ENCODE measurements at regions not wholly inside any gene's neighbourhood (a gene's known extent, or its start where the extent isn't known, plus 50 kb on each side); places are given as distances from the start of the nearest gene placed in this dataset.
A peak's percentile ranks its signal among the peaks of the same experiment; 100 is the strongest.

GRCh38 chr3:72310419-72311380 lies 525.8 kb upstream of the PROK2 start:
- no peak for TF ChIP-seq CTCF (IDR thresholded peaks at IDR 0.05; ENCODE audit: unreplicated experiment)
- H3K36me3 Mint-ChIP-seq (ENCODE audit: insufficient read depth, unreplicated experiment), result no peaks in the 10 kb centered on the region
- no peak overlapping the region for H3K4me3 Mint-ChIP-seq (ENCODE audit: unreplicated experiment)
- no TSS peak for BruUV-seq (replicated peaks)
- CTCF ChIA-PET, result interaction anchor here (0.6 kb wide), 1 partner anchor 325 kb away, joined by 3 read pairs; no protein-coding TSS in a partner anchor
- POLR2A ChIA-PET, result no interaction called here
- no peaks in the 10 kb centered on the region for H3K27me3 Mint-ChIP-seq (ENCODE audit: insufficient read depth, unreplicated experiment)
- H3K27ac Mint-ChIP-seq (ENCODE audit: low read depth, unreplicated experiment), result no peak overlapping the region
- no peaks in the 10 kb centered on the region for H3K4me1 Mint-ChIP-seq (ENCODE audit: insufficient read depth, unreplicated experiment)
- intact Hi-C loops (cut with micrococcal nuclease), result no loop called here
- DNase-seq (ENCODE audit: unreplicated experiment), result peak; percentile 48
- no peaks in the 10 kb centered on the region for H3K9me3 Mint-ChIP-seq (ENCODE audit: unreplicated experiment)

- Mint-ChIP-seq H3K9me3 (ENCODE audit: unreplicated experiment) (no peaks in the 10 kb centered on the region), H3K27me3 (ENCODE audit: insufficient read depth, unreplicated experiment) (no peaks in the 10 kb centered on the region), H3K36me3 (ENCODE audit: insufficient read depth, unreplicated experiment) (no peaks in the 10 kb centered on the region), H3K4me1 (ENCODE audit: insufficient read depth, unreplicated experiment) (no peaks in the 10 kb centered on the region), H3K27ac (ENCODE audit: low read depth, unreplicated experiment) (no peak overlapping the region), H3K4me3 (ENCODE audit: unreplicated experiment) (no peak overlapping the region)
- intact Hi-C loops (cut with micrococcal nuclease), result no loop called here
- ChIA-PET POLR2A (no interaction called here), CTCF (interaction anchor here (0.6 kb wide), 1 partner anchor 325 kb away, joined by 3 read pairs; no protein-coding TSS in a partner anchor)
- DNase-seq (ENCODE audit: unreplicated experiment), result no peak
- no TSS peak for BruUV-seq (replicated peaks)
- no peak for TF ChIP-seq CTCF (IDR thresholded peaks at IDR 0.05; ENCODE audit: unreplicated experiment)
Observed at GRCh38 chr3:72309661-72310418, 524.9 kb upstream of the PROK2 start.

GRCh38 chr3:72308641-72309040 lies 523.7 kb upstream of the PROK2 start:
- ChIA-PET POLR2A (interaction anchor here (0.5 kb wide), 1 partner anchor 11 kb away, joined by 3 read pairs; no protein-coding TSS in a partner anchor), CTCF (interaction anchor here (0.6 kb wide), 1 partner anchor 576 kb away, joined by 3 read pairs; no protein-coding TSS in a partner anchor)

More at GRCh38 chr3:72308641-72309040, 523.7 kb upstream of the PROK2 start:
- no peaks in the 10 kb centered on the region for H3K27me3 Mint-ChIP-seq (ENCODE audit: insufficient read depth, unreplicated experiment)
- no peak overlapping the region for H3K4me3 Mint-ChIP-seq (ENCODE audit: unreplicated experiment)
- BruUV-seq (replicated peaks), result no TSS peak
- no peak overlapping the region for H3K27ac Mint-ChIP-seq (ENCODE audit: low read depth, unreplicated experiment)
- DNase-seq (ENCODE audit: unreplicated experiment), result no peak
- H3K4me1 Mint-ChIP-seq (ENCODE audit: insufficient read depth, unreplicated experiment), result no peaks in the 10 kb centered on the region
- intact Hi-C loops (cut with micrococcal nuclease), result no loop called here
- H3K36me3 Mint-ChIP-seq (ENCODE audit: insufficient read depth, unreplicated experiment), result no peaks in the 10 kb centered on the region
- no peaks in the 10 kb centered on the region for H3K9me3 Mint-ChIP-seq (ENCODE audit: unreplicated experiment)
- no peak for TF ChIP-seq CTCF (IDR thresholded peaks at IDR 0.05; ENCODE audit: unreplicated experiment)

Data from MCF 10A (cell line).